K562 (cell line): ENCODE measurements at regions not wholly inside any gene's neighbourhood (a gene's known extent, or its start where the extent isn't known, plus 50 kb on each side); places are given as distances from the start of the nearest gene placed in this dataset.

Experiments used
- ATAC-seq: fragments of 200-7000 bp; cut with Tn5 transposase; 3 replicates; pipeline ENCODE4 v1.9.1; 2020; ENCODE audit warnings: moderate library complexity
- BruUV-seq: library from RNA; stranded (reverse); fragments of 400-500 nt; replicated peaks from 2 replicates; lab custom pipeline; 2021; lab: Mats Ljungman, UMichigan
- CTCF ChIA-PET: fragments of 300-600 bp; formaldehyde crosslinking; extraction: SDS; loops from one replicate; lab custom pipeline; 2021; ENCODE audit warnings: low intra/inter-chr PET ratio; lab: Yijun Ruan, JAX
- POLR2A ChIA-PET: fragments of 300-600, 350-650 bp; sonication (Branson Sonifier 250); formaldehyde crosslinking; extraction: SDS; loops from one replicate; lab custom pipeline; 2021; ENCODE audit warnings: antibody characterized with exemption, inconsistent platforms; lab: Yijun Ruan, JAX
- DNase-seq, 4 experiments: peaks; one replicate each; pipeline versions ENCODE4 v3.0.0 to v3.0.0-alpha.2; 2011 to 2018; ENCODE audit warnings: low spot score in 3 of 4, mixed read lengths in 3 of 4; ENCODE audit errors: extremely low read depth in 1 of 4
- FAIRE-seq: peaks from 2 replicates; lab custom pipeline; 2011; peaks lifted over from hg19 to GRCh38; lab: Jason Lieb, UNC
- H2AFZ ChIP-seq: 2 replicates; pipeline ENCODE4 v1.6.0; 2011; ENCODE audit warnings: low read depth, low read length, control low read depth, inconsistent platforms
- H3K27ac ChIP-seq: fragments of 200-600 bp; 3 replicates; pipeline ENCODE4 v1.8.0; 2011; ENCODE audit warnings: low read depth, mild to moderate bottlenecking, control low read depth, inconsistent platforms, low read length, moderate library complexity, mixed read lengths; ENCODE audit errors: extremely low read depth
- H3K27me3 ChIP-seq, 2 experiments: fragments of 300-600 bp in 1 of 2; 2 replicates in 1 of 2; 3 replicates in 1 of 2; pipeline versions ENCODE4 v1.6.0 to v1.8.0; 2011; ENCODE audit warnings: inconsistent platforms in 2 of 2, low read length in 2 of 2, mild to moderate bottlenecking in 1 of 2, mixed read lengths in 1 of 2, moderate library complexity in 1 of 2; ENCODE audit not compliant: control insufficient read depth in 2 of 2, insufficient read depth in 2 of 2
- H3K36me3 ChIP-seq: fragments of 300-600 bp; 3 replicates; pipeline ENCODE4 v1.8.0; 2011; ENCODE audit warnings: mild to moderate bottlenecking, low read length, inconsistent platforms; ENCODE audit not compliant: control insufficient read depth, insufficient read depth
- H3K4me1 ChIP-seq, 2 experiments: fragments of 200-600 bp in 1 of 2; replicated peaks in 1 of 2; 2 replicates in 1 of 2; 3 replicates in 1 of 2; pipeline versions ENCODE4 v1.5.1 to v1.8.0; 2011; ENCODE audit warnings: inconsistent platforms in 2 of 2, low read length in 2 of 2, mild to moderate bottlenecking in 1 of 2, mixed read lengths in 1 of 2, moderate library complexity in 1 of 2; ENCODE audit not compliant: control insufficient read depth in 2 of 2, insufficient read depth in 2 of 2
- H3K4me2 ChIP-seq: 2 replicates; pipeline ENCODE4 v1.6.1; 2011; ENCODE audit warnings: low read length, control low read depth, inconsistent platforms, mixed read lengths; ENCODE audit not compliant: insufficient read depth
- H3K4me3 ChIP-seq: fragments of 200-600 bp; sonication (generic), shearing (Covaris generic); 2 replicates; pipeline ENCODE4 v1.5.1; 2016; ENCODE audit warnings: control low read depth, inconsistent platforms
- H3K79me2 ChIP-seq: fragments of 200-600 bp; 3 replicates; pipeline ENCODE4 v1.8.0; 2011; ENCODE audit warnings: low read length, inconsistent platforms; ENCODE audit not compliant: control insufficient read depth, insufficient read depth
- H3K9ac ChIP-seq, 2 experiments: 2 replicates each; pipeline versions ENCODE4 v1.6.0 to v1.6.1; 2011; ENCODE audit warnings: low read depth in 2 of 2, low read length in 2 of 2, control low read depth in 1 of 2, inconsistent platforms in 1 of 2, mild to moderate bottlenecking in 1 of 2, mixed read lengths in 1 of 2; ENCODE audit not compliant: insufficient read depth in 1 of 2
- H3K9me1 ChIP-seq: one replicate; pipeline ENCODE4 v1.6.0; 2011; ENCODE audit warnings: inconsistent platforms, mild to moderate bottlenecking, low read length, moderate library complexity; ENCODE audit not compliant: control insufficient read depth, insufficient read depth
- H3K9me3 ChIP-seq: replicated peaks from 2 replicates; pipeline ENCODE4 v1.5.1; 2011; ENCODE audit warnings: low read depth, low read length, inconsistent platforms; ENCODE audit not compliant: control insufficient read depth, insufficient read depth
- H4K20me1 ChIP-seq: replicated peaks from 2 replicates; pipeline ENCODE4 v1.6.1; 2011; ENCODE audit warnings: low read length, inconsistent platforms, mixed read lengths; ENCODE audit not compliant: control insufficient read depth, insufficient read depth
- ATF1 ChIP-seq, 2 experiments: fragments of 450-650 bp in 1 of 2; IDR thresholded peaks; 2 replicates each; pipeline ENCODE4 v1.6.1; 2016; ENCODE audit warnings: missing compliant biosample characterization in 1 of 2, missing genetic modification characterization in 1 of 2
- HOXB6 ChIP-seq: fragments of 250-450 bp; sonication (Bioruptor Pico); IDR thresholded peaks from 2 replicates; pipeline ENCODE4 v1.5.1; 2022; ENCODE audit warnings: mild to moderate bottlenecking, borderline replicate concordance
- NONO ChIP-seq, 2 experiments: fragments of 200-400 bp in 1 of 2; fragments of 450-650 bp in 1 of 2; formaldehyde crosslinking in 1 of 2; IDR thresholded peaks; 2 replicates each; pipeline ENCODE4 v1.6.1; 2017; ENCODE audit warnings: low read depth in 2 of 2, mild to moderate bottlenecking in 2 of 2, moderate library complexity in 2 of 2, low read length in 1 of 2
- SMAD1 ChIP-seq: fragments of 150-350 bp; IDR thresholded peaks from 2 replicates; pipeline ENCODE4 v1.6.1; 2014; ENCODE audit warnings: low read length, low read depth; ENCODE audit not compliant: partially characterized antibody
- ZBTB40 ChIP-seq, 2 experiments: fragments of 450-650 bp in 1 of 2; sonication (generic) in 1 of 2; formaldehyde crosslinking in 1 of 2; IDR thresholded peaks; 2 replicates each; pipeline versions ENCODE4 v1.7.1 to v1.9.0; 2016 to 2022; ENCODE audit warnings: inconsistent platforms in 1 of 2, mild to moderate bottlenecking in 1 of 2, missing genetic modification reagents in 1 of 2
- ZNF134 ChIP-seq: fragments of 250-450 bp; sonication (Bioruptor Pico); conservative IDR thresholded peaks from 2 replicates; pipeline ENCODE4 v1.4.0; 2020
- ZNF239 ChIP-seq: fragments of 250-450 bp; sonication (Bioruptor Pico); IDR thresholded peaks from 2 replicates; pipeline ENCODE4 v1.4.0; 2020; ENCODE audit warnings: mild to moderate bottlenecking
- WGBS: fragments of 100-300 bp; shearing (Covaris generic); methylation state at CpG from one replicate; pipeline ENCODE4 v1.1.6; 2016; ENCODE audit warnings: low coverage, mixed read lengths; ENCODE audit not compliant: insufficient coverage; ENCODE audit errors: missing lambda C conversion rate; 5-methylcytosine and 5-hydroxymethylcytosine counted together
- in situ Hi-C: fragments of 300-500 bp; cut with MboI; formaldehyde crosslinking; loops from 4 replicates; pipeline ENCODE4 v1.15.0; 2018; ENCODE audit warnings: inconsistent platforms, mixed read lengths
- intact Hi-C: fragments of 100-400 bp; cut with micrococcal nuclease; formaldehyde crosslinking; loops from 2 replicates; pipeline ENCODE4 v1.14.2; 2022

- ATAC-seq (no peak), DNase-seq (no peak), FAIRE-seq (no peak)
- no TSS peak for BruUV-seq
- ChIA-PET CTCF (no interaction called here), POLR2A (no interaction called here)
- no peaks in the 10 kb centered on the region for H4K20me1 ChIP-seq
- no peaks in the 10 kb centered on the region for H3K36me3 ChIP-seq
- no peak overlapping the region for H3K27ac ChIP-seq
- WGBS = 2% methylated on average over 12 of the region's 12 CpGs
- H2AFZ ChIP-seq = no peak overlapping the region
- H3K4me2 ChIP-seq = no peak overlapping the region
- in situ Hi-C loops = no loop called here
- no peak overlapping the region for H3K9ac ChIP-seq
- no peaks in the 10 kb centered on the region for H3K79me2 ChIP-seq
- H3K9me3 ChIP-seq = no peaks in the 10 kb centered on the region
- H3K27me3 ChIP-seq = peaks cover 0 to 17% of the 10 kb centered on the region in 2 experiments; a peak in 2 of 5 replicates
- H3K4me3 ChIP-seq = no peak overlapping the region
- TF ChIP-seq NONO (IDR thresholded peaks at IDR 0.05; ENCODE audit: low read depth in 2 of 2, low read length in 1 of 2) (no peak), ATF1 (CRISPR knock-in tag; IDR thresholded peaks at IDR 0.05) (no peak), ATF1 (tag; IDR thresholded peaks at IDR 0.05) (no peak), HOXB6 (CRISPR knock-in tag) (no peak), SMAD1 (no peak), ZNF134 (no peak), ZBTB40 (IDR thresholded peaks at IDR 0.05) (no peak), ZBTB40 (CRISPR knock-in tag; IDR thresholded peaks at IDR 0.05) (no peak), ZNF239 (CRISPR knock-in tag) (no peak)
- intact Hi-C loops = no loop called here
- H3K4me1 ChIP-seq = no peaks in the 10 kb centered on the region
- H3K9me1 ChIP-seq = no peaks in the 10 kb centered on the region
Measured at GRCh38 chr11:130602641-130603334, 154.3 kb downstream of the ADAMTS15 start.
